Fibroblast of mammary gland (primary cell): ENCODE measurements at regions not wholly inside any gene's neighbourhood (a gene's known extent, or its start where the extent isn't known, plus 50 kb on each side); places are given as distances from the start of the nearest gene placed in this dataset.

Experiments used
- DNase-seq: peaks from one replicate; pipeline ENCODE4 v3.0.0-alpha.2; 2010; ENCODE audit warnings: low read depth
- H3K4me3 ChIP-seq: 2 replicates; pipeline ENCODE4 v1.5.1; 2011; ENCODE audit warnings: low read depth, mild to moderate bottlenecking, low read length, moderate library complexity; ENCODE audit not compliant: control insufficient read depth
- TF ChIP-seq, protein P1 (sequence below): conservative IDR thresholded peaks from 2 replicates; pipeline ENCODE4 v1.5.1; 2011; ENCODE audit warnings: low read depth, low read length, inconsistent platforms; ENCODE audit not compliant: control insufficient read depth, insufficient read depth

DNA sequence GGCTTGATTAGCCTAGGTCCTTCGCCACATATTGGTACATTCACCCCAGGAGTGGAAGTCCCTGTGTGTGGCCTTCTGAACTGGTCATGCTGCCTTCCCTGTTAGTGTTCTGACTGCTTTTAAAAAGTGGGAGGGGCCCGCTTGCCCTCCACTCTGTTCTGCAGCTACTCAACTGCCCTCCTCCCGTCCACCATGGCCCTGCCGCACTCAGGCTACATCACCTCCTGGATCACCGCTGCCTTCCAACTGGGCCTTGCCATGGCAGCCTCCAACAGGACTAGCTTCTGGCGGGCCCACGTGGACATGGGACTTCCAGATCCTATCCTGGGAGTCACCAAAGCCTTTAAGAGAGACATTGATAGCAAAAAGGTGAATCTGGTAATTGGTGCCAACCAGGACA, 152.1 kb upstream of the USP24 start:
- TF ChIP-seq, protein P1, sequence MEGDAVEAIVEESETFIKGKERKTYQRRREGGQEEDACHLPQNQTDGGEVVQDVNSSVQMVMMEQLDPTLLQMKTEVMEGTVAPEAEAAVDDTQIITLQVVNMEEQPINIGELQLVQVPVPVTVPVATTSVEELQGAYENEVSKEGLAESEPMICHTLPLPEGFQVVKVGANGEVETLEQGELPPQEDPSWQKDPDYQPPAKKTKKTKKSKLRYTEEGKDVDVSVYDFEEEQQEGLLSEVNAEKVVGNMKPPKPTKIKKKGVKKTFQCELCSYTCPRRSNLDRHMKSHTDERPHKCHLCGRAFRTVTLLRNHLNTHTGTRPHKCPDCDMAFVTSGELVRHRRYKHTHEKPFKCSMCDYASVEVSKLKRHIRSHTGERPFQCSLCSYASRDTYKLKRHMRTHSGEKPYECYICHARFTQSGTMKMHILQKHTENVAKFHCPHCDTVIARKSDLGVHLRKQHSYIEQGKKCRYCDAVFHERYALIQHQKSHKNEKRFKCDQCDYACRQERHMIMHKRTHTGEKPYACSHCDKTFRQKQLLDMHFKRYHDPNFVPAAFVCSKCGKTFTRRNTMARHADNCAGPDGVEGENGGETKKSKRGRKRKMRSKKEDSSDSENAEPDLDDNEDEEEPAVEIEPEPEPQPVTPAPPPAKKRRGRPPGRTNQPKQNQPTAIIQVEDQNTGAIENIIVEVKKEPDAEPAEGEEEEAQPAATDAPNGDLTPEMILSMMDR = no peak

GRCh38 chr1:55364216-55364615, 149.1 kb upstream of the USP24 start:
- DNase-seq = peak; percentile 31
- TF ChIP-seq, protein P1 = no peak
- no peak overlapping the region for H3K4me3 ChIP-seq

More for the DNA sequence above, 152.1 kb upstream of the USP24 start:
- DNase-seq = no peak
- H3K4me3 ChIP-seq = no peak overlapping the region

- no peak overlapping the region for H3K4me3 ChIP-seq
Measured at GRCh38 chr1:55363268-55363667, 148.1 kb upstream of the USP24 start.

GRCh38 chr1:55362558-55362957, 147.4 kb upstream of the USP24 start:
- peak; percentile 87 for DNase-seq
- TF ChIP-seq, protein P1 = no peak
- H3K4me3 ChIP-seq = no peak overlapping the region

More at GRCh38 chr1:55363268-55363667, 148.1 kb upstream of the USP24 start:
- DNase-seq = peak; percentile 55
- TF ChIP-seq, protein P1 = no peak

- TF ChIP-seq, protein P1 = no peak
- H3K4me3 ChIP-seq = no peak overlapping the region
- DNase-seq = no peak
Measured at GRCh38 chr1:55359611-55360010, 144.4 kb upstream of the USP24 start.

DNA sequence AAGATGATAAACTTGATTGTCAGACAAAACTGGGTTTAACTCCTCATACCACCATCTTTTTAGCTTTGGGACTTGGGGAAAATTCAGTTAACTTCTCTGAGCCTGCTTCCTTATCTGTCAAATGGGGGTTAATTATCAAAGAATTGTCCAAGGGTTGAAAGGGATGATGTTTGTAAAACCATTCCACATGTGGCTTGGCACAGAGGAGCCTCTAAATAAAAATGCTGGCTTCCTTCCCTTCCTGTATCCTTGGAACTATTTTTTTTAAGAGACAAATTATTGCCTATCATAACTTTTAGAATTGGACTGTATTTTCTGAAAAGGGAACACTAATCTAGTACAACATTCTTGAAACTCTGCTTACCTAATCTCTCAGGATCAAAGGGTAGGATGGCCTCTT, 143.4 kb upstream of the USP24 start:
- DNase-seq = no peak
- H3K4me3 ChIP-seq = no peak overlapping the region
- TF ChIP-seq, protein P1 = no peak

DNA sequence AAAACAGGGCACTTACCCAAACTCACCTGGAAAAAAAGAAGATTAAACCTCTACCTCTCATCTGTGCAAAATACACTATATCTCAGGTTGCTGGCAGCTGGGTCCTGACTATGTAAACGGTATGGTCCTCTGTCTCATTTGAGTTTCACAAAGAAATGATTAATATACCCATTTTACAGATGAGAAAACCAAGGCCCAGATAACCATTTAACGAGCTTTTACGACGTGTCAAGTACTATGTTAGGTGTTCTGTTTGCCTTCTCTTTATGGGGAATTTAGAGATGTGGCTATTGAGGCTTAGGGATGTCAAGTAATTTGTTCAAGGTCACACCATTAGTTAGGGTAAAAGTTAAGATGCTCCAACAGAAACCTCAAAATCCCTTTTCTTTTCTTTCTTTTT, 140.4 kb upstream of the USP24 start:
- H3K4me3 ChIP-seq = no peak overlapping the region
- DNase-seq = no peak
- TF ChIP-seq, protein P1 = no peak
